GM12878 (cell line): ENCODE measurements at regions not wholly inside any gene's neighbourhood (a gene's known extent, or its start where the extent isn't known, plus 50 kb on each side); places are given as distances from the start of the nearest gene placed in this dataset.

Experiments used
- CHD4 ChIP-seq: fragments of 200-600 bp; sonication (generic); IDR thresholded peaks from 2 replicates; pipeline ENCODE4 v1.6.1; 2016; ENCODE audit warnings: mild to moderate bottlenecking
- GATAD2B ChIP-seq: fragments of 450-650 bp; conservative IDR thresholded peaks from 2 replicates; pipeline ENCODE4 v1.6.1; 2017; ENCODE audit warnings: low read depth, mild to moderate bottlenecking, moderate library complexity
- JUND ChIP-seq: IDR thresholded peaks from 2 replicates; pipeline ENCODE4 v1.6.1; 2012; ENCODE audit warnings: low read depth, mild to moderate bottlenecking, low read length, improper control_type of control experiment, moderate library complexity
- MXI1 ChIP-seq: fragments of 150-350 bp; IDR thresholded peaks from 2 replicates; pipeline ENCODE4 v1.6.1; 2011; ENCODE audit warnings: low read depth, mild to moderate bottlenecking, inconsistent platforms, low read length, improper control_type of control experiment
- NFIC ChIP-seq: IDR thresholded peaks from 2 replicates; pipeline ENCODE4 v1.6.1; 2012; ENCODE audit warnings: low read depth, mild to moderate bottlenecking, inconsistent platforms, low read length, moderate library complexity
- POLR2A ChIP-seq: IDR thresholded peaks from 2 replicates; pipeline ENCODE4 v1.6.1; 2011; ENCODE audit warnings: low read depth, mild to moderate bottlenecking, low read length
- STAT1 ChIP-seq: fragments of 450-650 bp; conservative IDR thresholded peaks from 2 replicates; pipeline ENCODE4 v1.6.1; 2014; ENCODE audit warnings: antibody characterized with exemption, mild to moderate bottlenecking
- TBL1XR1 ChIP-seq: IDR thresholded peaks from 2 replicates; pipeline ENCODE4 v1.6.1; 2012; ENCODE audit warnings: low read depth, low read length, improper control_type of control experiment
- YY1 ChIP-seq: IDR thresholded peaks from 2 replicates; pipeline ENCODE4 v1.6.1; 2011; ENCODE audit warnings: low read depth, mild to moderate bottlenecking, low read length
- ZNF274 ChIP-seq: IDR thresholded peaks from one replicate; pipeline ENCODE4 v1.8.0; 2011; ENCODE audit not compliant: insufficient read length, insufficient read depth
- TF ChIP-seq, protein P1 (sequence below), 3 experiments: IDR thresholded peaks in 2 of 3; conservative IDR thresholded peaks in 1 of 3; 2 replicates each; pipeline ENCODE4 v1.5.1; 2011; ENCODE audit warnings: low read depth in 3 of 3, low read length in 3 of 3, mild to moderate bottlenecking in 3 of 3, control low read depth in 2 of 3, moderate library complexity in 2 of 3, inconsistent platforms in 1 of 3, mixed read lengths in 1 of 3; ENCODE audit not compliant: control insufficient read depth in 2 of 3, insufficient read depth in 1 of 3; ENCODE audit errors: extremely low read depth in 1 of 3
- TF ChIP-seq, protein P2 (sequence below): IDR thresholded peaks from 2 replicates; pipeline ENCODE4 v1.6.1; 2012; ENCODE audit warnings: mild to moderate bottlenecking, low read depth, low read length

DNA sequence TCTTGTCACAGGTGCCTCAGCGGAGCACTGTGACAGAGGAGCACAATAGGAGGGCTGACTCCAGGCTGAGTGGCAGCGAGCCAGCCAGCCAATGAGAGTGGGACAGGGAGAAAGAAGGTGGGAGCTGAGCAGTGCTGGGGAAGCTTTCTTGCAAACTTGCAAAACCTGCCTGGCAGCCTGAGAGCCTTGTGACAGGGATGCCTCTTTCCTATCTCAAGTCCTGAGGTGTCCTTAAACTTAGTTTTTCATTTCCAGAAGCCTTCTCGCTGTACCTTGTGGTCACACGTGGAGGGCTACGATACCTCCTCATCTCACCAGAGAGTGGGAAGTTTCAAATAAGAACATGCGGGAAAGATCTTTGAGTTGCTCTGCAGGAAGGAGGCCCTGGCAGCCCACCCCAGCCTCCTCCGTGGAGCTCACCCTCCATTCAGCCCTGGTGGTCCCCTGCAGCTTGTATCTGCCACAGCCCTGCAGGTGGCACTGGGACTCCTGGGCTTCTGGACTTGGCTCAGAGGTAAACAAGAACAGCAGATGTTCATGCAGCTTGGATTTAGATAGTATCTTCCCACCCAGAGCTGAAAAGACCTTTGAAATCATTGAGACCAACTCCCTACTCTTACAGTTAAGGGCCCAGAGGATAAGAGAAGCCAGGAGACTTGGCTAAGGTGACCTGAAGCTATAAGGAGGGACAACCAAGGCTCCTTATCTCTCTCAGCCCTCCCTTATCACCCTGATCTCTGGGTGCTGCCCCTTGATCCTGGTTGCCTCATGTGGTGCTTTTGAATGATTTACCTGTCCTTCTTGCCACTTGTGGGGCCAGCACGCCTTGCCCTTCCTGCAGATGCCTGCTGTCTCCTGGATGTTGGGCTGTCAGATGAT lies 153.5 kb upstream of the MAX start:
- no peak for TF ChIP-seq NFIC
- TF ChIP-seq YY1 = no peak
- TF ChIP-seq, protein P1, sequence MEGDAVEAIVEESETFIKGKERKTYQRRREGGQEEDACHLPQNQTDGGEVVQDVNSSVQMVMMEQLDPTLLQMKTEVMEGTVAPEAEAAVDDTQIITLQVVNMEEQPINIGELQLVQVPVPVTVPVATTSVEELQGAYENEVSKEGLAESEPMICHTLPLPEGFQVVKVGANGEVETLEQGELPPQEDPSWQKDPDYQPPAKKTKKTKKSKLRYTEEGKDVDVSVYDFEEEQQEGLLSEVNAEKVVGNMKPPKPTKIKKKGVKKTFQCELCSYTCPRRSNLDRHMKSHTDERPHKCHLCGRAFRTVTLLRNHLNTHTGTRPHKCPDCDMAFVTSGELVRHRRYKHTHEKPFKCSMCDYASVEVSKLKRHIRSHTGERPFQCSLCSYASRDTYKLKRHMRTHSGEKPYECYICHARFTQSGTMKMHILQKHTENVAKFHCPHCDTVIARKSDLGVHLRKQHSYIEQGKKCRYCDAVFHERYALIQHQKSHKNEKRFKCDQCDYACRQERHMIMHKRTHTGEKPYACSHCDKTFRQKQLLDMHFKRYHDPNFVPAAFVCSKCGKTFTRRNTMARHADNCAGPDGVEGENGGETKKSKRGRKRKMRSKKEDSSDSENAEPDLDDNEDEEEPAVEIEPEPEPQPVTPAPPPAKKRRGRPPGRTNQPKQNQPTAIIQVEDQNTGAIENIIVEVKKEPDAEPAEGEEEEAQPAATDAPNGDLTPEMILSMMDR (IDR thresholded peaks at IDR 0.05 in 2 of 3, conservative IDR thresholded peaks at IDR 0.05 in 1 of 3; ENCODE audit: control insufficient read depth in 2 of 3, extremely low read depth in 1 of 3, insufficient read depth in 1 of 3, low read depth in 3 of 3, low read length in 3 of 3) = no peak
- no peak for TF ChIP-seq CHD4
- no peak for TF ChIP-seq ZNF274
- TF ChIP-seq, protein P2, sequence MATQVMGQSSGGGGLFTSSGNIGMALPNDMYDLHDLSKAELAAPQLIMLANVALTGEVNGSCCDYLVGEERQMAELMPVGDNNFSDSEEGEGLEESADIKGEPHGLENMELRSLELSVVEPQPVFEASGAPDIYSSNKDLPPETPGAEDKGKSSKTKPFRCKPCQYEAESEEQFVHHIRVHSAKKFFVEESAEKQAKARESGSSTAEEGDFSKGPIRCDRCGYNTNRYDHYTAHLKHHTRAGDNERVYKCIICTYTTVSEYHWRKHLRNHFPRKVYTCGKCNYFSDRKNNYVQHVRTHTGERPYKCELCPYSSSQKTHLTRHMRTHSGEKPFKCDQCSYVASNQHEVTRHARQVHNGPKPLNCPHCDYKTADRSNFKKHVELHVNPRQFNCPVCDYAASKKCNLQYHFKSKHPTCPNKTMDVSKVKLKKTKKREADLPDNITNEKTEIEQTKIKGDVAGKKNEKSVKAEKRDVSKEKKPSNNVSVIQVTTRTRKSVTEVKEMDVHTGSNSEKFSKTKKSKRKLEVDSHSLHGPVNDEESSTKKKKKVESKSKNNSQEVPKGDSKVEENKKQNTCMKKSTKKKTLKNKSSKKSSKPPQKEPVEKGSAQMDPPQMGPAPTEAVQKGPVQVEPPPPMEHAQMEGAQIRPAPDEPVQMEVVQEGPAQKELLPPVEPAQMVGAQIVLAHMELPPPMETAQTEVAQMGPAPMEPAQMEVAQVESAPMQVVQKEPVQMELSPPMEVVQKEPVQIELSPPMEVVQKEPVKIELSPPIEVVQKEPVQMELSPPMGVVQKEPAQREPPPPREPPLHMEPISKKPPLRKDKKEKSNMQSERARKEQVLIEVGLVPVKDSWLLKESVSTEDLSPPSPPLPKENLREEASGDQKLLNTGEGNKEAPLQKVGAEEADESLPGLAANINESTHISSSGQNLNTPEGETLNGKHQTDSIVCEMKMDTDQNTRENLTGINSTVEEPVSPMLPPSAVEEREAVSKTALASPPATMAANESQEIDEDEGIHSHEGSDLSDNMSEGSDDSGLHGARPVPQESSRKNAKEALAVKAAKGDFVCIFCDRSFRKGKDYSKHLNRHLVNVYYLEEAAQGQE = no peak
- no peak for TF ChIP-seq GATAD2B
- no peak for TF ChIP-seq JUND
- TF ChIP-seq TBL1XR1 = no peak
- TF ChIP-seq POLR2A = no peak
- no peak for TF ChIP-seq MXI1
- TF ChIP-seq STAT1 = no peak
